ENCODE measurements at regions not wholly inside any gene's neighbourhood (a gene's known extent, or its start where the extent isn't known, plus 50 kb on each side); places are given as distances from the start of the nearest gene placed in this dataset.
"Not testable (repeated sequence)": the region's sequence is repeated elsewhere in the genome, so short reads cannot be mapped to it uniquely, and the experiment has no call there.

DNA sequence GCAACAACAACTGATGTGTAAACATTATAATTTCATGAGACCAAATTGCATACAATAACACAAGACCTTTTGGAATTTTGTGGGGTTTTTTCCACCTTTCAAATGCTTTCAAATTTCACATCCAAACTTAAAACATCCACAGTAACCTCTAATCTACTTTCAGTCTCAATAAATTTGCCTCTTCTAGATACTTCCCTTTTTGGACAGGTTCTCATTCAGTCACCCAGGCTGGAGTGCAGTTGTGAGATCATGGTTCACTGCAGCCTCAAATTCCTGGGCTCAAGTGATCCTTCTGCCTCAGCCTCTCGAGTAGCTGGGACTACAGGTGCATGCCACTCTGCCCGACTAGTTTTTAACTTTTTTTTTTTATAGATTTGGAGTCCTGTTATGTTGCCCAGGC, 556.6 kb downstream of the NLGN4X start:
- Histone ChIP-seq H3K27ac (ENCODE audit: control insufficient read depth, insufficient read depth, low read length) (no peak overlapping the region), H2AFZ (ENCODE audit: control insufficient read depth, low read length) (no peak overlapping the region), H3K36me3 (ENCODE audit: control insufficient read depth in 2 of 2, extremely low read depth in 1 of 2, insufficient read depth in 2 of 2, low read length in 2 of 2) (no peaks in the 10 kb centered on the region), H4K20me1 (ENCODE audit: control insufficient read depth, extremely low read depth, insufficient read depth, low read length) (no peaks in the 10 kb centered on the region), H3K4me3 (ENCODE audit: control insufficient read depth in 2 of 3, extremely low read depth in 1 of 3, insufficient read depth in 2 of 3, low read depth in 1 of 3, low read length in 3 of 3) (no peak overlapping the region), H3K4me2 (ENCODE audit: control insufficient read depth, extremely low read depth, insufficient read depth, low read depth, low read length) (no peak overlapping the region), H3K9ac (ENCODE audit: control insufficient read depth, extremely low read depth, insufficient read depth, low read length) (no peak overlapping the region), H3K27me3 (ENCODE audit: control insufficient read depth, extremely low read depth, insufficient read depth, low read length) (no peaks in the 10 kb centered on the region), H3K4me1 (ENCODE audit: control insufficient read depth, extremely low read depth, insufficient read depth, low read length) (no peaks in the 10 kb centered on the region), H3K9me3 (ENCODE audit: control insufficient read depth, low read depth, low read length) (peaks cover 5% of the 10 kb centered on the region), H3K79me2 (ENCODE audit: control insufficient read depth, insufficient read depth, low read length) (no peaks in the 10 kb centered on the region), H3K9me1 (ENCODE audit: control insufficient read depth, extremely low read depth, insufficient read depth, low read length) (no peaks in the 10 kb centered on the region)
- FAIRE-seq (no peak), DNase-seq (ENCODE audit: low read depth, low spot score) (no peak)
- dilution Hi-C loops (cut with MboI; ENCODE audit: extremely low pct_ligation_motif_present, low sequenced_read_pairs), result no loop called here
- TF ChIP-seq, protein P1, sequence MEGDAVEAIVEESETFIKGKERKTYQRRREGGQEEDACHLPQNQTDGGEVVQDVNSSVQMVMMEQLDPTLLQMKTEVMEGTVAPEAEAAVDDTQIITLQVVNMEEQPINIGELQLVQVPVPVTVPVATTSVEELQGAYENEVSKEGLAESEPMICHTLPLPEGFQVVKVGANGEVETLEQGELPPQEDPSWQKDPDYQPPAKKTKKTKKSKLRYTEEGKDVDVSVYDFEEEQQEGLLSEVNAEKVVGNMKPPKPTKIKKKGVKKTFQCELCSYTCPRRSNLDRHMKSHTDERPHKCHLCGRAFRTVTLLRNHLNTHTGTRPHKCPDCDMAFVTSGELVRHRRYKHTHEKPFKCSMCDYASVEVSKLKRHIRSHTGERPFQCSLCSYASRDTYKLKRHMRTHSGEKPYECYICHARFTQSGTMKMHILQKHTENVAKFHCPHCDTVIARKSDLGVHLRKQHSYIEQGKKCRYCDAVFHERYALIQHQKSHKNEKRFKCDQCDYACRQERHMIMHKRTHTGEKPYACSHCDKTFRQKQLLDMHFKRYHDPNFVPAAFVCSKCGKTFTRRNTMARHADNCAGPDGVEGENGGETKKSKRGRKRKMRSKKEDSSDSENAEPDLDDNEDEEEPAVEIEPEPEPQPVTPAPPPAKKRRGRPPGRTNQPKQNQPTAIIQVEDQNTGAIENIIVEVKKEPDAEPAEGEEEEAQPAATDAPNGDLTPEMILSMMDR (optimal IDR thresholded peaks at IDR 0.05 in 1 of 3, IDR thresholded peaks at IDR 0.05 in 1 of 3, conservative IDR thresholded peaks at IDR 0.05 in 1 of 3; ENCODE audit: extremely low read depth in 1 of 3, insufficient read depth in 2 of 3, low read length in 3 of 3), result no peak
- TF ChIP-seq EZH2 (IDR thresholded peaks at IDR 0.05; ENCODE audit: low read length), result no peak

DNA sequence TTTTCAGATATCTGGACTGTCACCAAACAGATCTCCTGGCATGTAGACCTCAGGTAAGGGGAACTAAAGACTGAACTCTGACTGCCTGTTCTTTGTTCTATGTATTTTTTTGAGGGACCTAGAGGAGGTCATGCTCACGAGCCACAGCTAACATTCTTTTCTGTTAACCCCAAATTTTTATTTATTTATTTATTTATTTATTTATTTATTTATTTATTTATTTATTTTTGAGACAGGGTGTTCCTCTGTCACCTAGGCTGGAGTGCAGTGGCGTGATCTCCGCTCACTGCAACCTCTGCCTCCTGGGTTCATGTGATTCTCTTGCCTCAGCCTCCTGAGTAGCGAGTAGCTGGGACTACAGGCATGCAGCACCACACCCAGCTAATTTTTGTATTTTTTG, 562.0 kb downstream of the NLGN4X start:
- H3K9me1 ChIP-seq (ENCODE audit: control insufficient read depth, extremely low read depth, insufficient read depth, low read length); H3K36me3 ChIP-seq (ENCODE audit: control insufficient read depth in 2 of 2, extremely low read depth in 1 of 2, insufficient read depth in 2 of 2, low read length in 2 of 2); H4K20me1 ChIP-seq (ENCODE audit: control insufficient read depth, extremely low read depth, insufficient read depth, low read length); H3K4me1 ChIP-seq (ENCODE audit: control insufficient read depth, extremely low read depth, insufficient read depth, low read length); H3K27me3 ChIP-seq (ENCODE audit: control insufficient read depth, extremely low read depth, insufficient read depth, low read length); H2AFZ ChIP-seq (ENCODE audit: control insufficient read depth, low read length); H3K79me2 ChIP-seq (ENCODE audit: control insufficient read depth, insufficient read depth, low read length); DNase-seq (ENCODE audit: low read depth, low spot score); H3K27ac ChIP-seq (ENCODE audit: control insufficient read depth, insufficient read depth, low read length); dilution Hi-C loops (cut with MboI; ENCODE audit: extremely low pct_ligation_motif_present, low sequenced_read_pairs); H3K4me2 ChIP-seq (ENCODE audit: control insufficient read depth, extremely low read depth, insufficient read depth, low read depth, low read length); H3K9ac ChIP-seq (ENCODE audit: control insufficient read depth, extremely low read depth, insufficient read depth, low read length); H3K9me3 ChIP-seq (ENCODE audit: control insufficient read depth, low read depth, low read length); FAIRE-seq; H3K4me3 ChIP-seq (ENCODE audit: control insufficient read depth in 2 of 3, extremely low read depth in 1 of 3, insufficient read depth in 2 of 3, low read depth in 1 of 3, low read length in 3 of 3): not testable (repeated sequence)

DNA sequence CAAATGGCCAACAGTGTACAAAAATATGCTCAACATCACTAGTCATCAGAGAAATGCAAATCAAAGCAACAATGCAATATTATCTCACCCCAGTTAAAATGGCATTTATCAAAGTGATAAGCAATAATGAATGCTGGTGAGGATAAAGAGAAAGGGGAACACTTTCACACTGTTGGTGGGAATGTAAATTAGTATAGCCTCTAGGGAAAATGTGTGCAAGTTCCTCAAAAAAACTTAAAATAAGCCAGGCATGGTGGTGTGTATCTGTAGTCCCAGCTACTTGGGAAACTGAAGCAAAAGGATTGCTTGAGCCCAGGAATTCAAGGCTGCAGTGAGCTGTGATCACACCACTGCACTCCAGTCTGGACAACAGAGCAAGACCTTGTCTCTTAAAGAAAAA, 572.1 kb downstream of the NLGN4X start:
- Histone ChIP-seq H3K4me2 (ENCODE audit: control insufficient read depth, extremely low read depth, insufficient read depth, low read depth, low read length) (no peak overlapping the region), H4K20me1 (ENCODE audit: control insufficient read depth, extremely low read depth, insufficient read depth, low read length) (no peaks in the 10 kb centered on the region), H2AFZ (ENCODE audit: control insufficient read depth, low read length) (no peak overlapping the region), H3K27ac (ENCODE audit: control insufficient read depth, insufficient read depth, low read length) (no peak overlapping the region), H3K9me3 (ENCODE audit: control insufficient read depth, low read depth, low read length) (peaks cover 2% of the 10 kb centered on the region), H3K9me1 (ENCODE audit: control insufficient read depth, extremely low read depth, insufficient read depth, low read length) (no peaks in the 10 kb centered on the region), H3K27me3 (ENCODE audit: control insufficient read depth, extremely low read depth, insufficient read depth, low read length) (no peaks in the 10 kb centered on the region), H3K79me2 (ENCODE audit: control insufficient read depth, insufficient read depth, low read length) (no peaks in the 10 kb centered on the region), H3K9ac (ENCODE audit: control insufficient read depth, extremely low read depth, insufficient read depth, low read length) (no peak overlapping the region), H3K4me1 (ENCODE audit: control insufficient read depth, extremely low read depth, insufficient read depth, low read length) (no peaks in the 10 kb centered on the region), H3K36me3 (ENCODE audit: control insufficient read depth in 2 of 2, extremely low read depth in 1 of 2, insufficient read depth in 2 of 2, low read length in 2 of 2) (no peaks in the 10 kb centered on the region), H3K4me3 (ENCODE audit: control insufficient read depth in 2 of 3, extremely low read depth in 1 of 3, insufficient read depth in 2 of 3, low read depth in 1 of 3, low read length in 3 of 3) (no peak overlapping the region)
- FAIRE-seq (no peak), DNase-seq (ENCODE audit: low read depth, low spot score) (no peak)
- dilution Hi-C loops (cut with MboI; ENCODE audit: extremely low pct_ligation_motif_present, low sequenced_read_pairs), result no loop called here
- TF ChIP-seq, protein P1 (optimal IDR thresholded peaks at IDR 0.05 in 1 of 3, IDR thresholded peaks at IDR 0.05 in 1 of 3, conservative IDR thresholded peaks at IDR 0.05 in 1 of 3; ENCODE audit: extremely low read depth in 1 of 3, insufficient read depth in 2 of 3, low read length in 3 of 3), result no peak
- TF ChIP-seq EZH2 (IDR thresholded peaks at IDR 0.05; ENCODE audit: low read length), result no peak
